ENCODE measurements at regions not wholly inside any gene's neighbourhood (a gene's known extent, or its start where the extent isn't known, plus 50 kb on each side); places are given as distances from the start of the nearest gene placed in this dataset.

- Histone ChIP-seq H3K4me3 (ENCODE audit: insufficient read depth, low read depth, low read length) (no peak overlapping the region), H3K9me3 (ENCODE audit: control insufficient read depth, low read length) (no peaks in the 10 kb centered on the region), H3K27ac (ENCODE audit: insufficient read depth, low read depth, low read length, poor library complexity, severe bottlenecking) (no peak overlapping the region), H3K4me1 (ENCODE audit: control insufficient read depth, insufficient read depth, low read length) (no peaks in the 10 kb centered on the region), H3K36me3 (ENCODE audit: control insufficient read depth, insufficient read depth, low read length) (no peaks in the 10 kb centered on the region), H3K27me3 (ENCODE audit: control insufficient read depth, insufficient read depth, low read length, poor library complexity, severe bottlenecking) (no peaks in the 10 kb centered on the region)
- WGBS, 2 experiments, result 90 to 100% methylated on average over 1 of the region's 1 CpG
Observed at GRCh38 chr2:162919111-162919510, 80.5 kb upstream of the KCNH7 start.

GRCh38 chr2:162917626-162918025, 79.1 kb upstream of the KCNH7 start:
- no peaks in the 10 kb centered on the region for H3K36me3 ChIP-seq (ENCODE audit: control insufficient read depth, insufficient read depth, low read length)
- 91% methylated on average over 3 of the region's 3 CpGs for WGBS, 2 experiments
- H3K27ac ChIP-seq (ENCODE audit: insufficient read depth, low read depth, low read length, poor library complexity, severe bottlenecking), result no peak overlapping the region
- no peaks in the 10 kb centered on the region for H3K27me3 ChIP-seq (ENCODE audit: control insufficient read depth, insufficient read depth, low read length, poor library complexity, severe bottlenecking)
- no peak overlapping the region for H3K4me3 ChIP-seq (ENCODE audit: insufficient read depth, low read depth, low read length)
- no peaks in the 10 kb centered on the region for H3K9me3 ChIP-seq (ENCODE audit: control insufficient read depth, low read length)
- no peaks in the 10 kb centered on the region for H3K4me1 ChIP-seq (ENCODE audit: control insufficient read depth, insufficient read depth, low read length)

GRCh38 chr2:162916286-162916801, 77.8 kb upstream of the KCNH7 start:
- Histone ChIP-seq H3K4me3 (ENCODE audit: insufficient read depth, low read depth, low read length) (no peak overlapping the region), H3K27me3 (ENCODE audit: control insufficient read depth, insufficient read depth, low read length, poor library complexity, severe bottlenecking) (no peaks in the 10 kb centered on the region), H3K4me1 (ENCODE audit: control insufficient read depth, insufficient read depth, low read length) (no peaks in the 10 kb centered on the region), H3K27ac (ENCODE audit: insufficient read depth, low read depth, low read length, poor library complexity, severe bottlenecking) (no peak overlapping the region), H3K36me3 (ENCODE audit: control insufficient read depth, insufficient read depth, low read length) (no peaks in the 10 kb centered on the region), H3K9me3 (ENCODE audit: control insufficient read depth, low read length) (no peaks in the 10 kb centered on the region)
- 94 to 96% methylated on average over 17 of the region's 17 CpGs for WGBS, 2 experiments

- H3K36me3 ChIP-seq (ENCODE audit: control insufficient read depth, insufficient read depth, low read length), result no peaks in the 10 kb centered on the region
- H3K4me1 ChIP-seq (ENCODE audit: control insufficient read depth, insufficient read depth, low read length), result no peaks in the 10 kb centered on the region
- H3K4me3 ChIP-seq (ENCODE audit: insufficient read depth, low read depth, low read length), result no peak overlapping the region
- WGBS, 2 experiments, result 96 to 97% methylated on average over 8 of the region's 8 CpGs
- no peak overlapping the region for H3K27ac ChIP-seq (ENCODE audit: insufficient read depth, low read depth, low read length, poor library complexity, severe bottlenecking)
- no peaks in the 10 kb centered on the region for H3K27me3 ChIP-seq (ENCODE audit: control insufficient read depth, insufficient read depth, low read length, poor library complexity, severe bottlenecking)
- no peaks in the 10 kb centered on the region for H3K9me3 ChIP-seq (ENCODE audit: control insufficient read depth, low read length)
Observed at GRCh38 chr2:162915858-162916257, 77.3 kb upstream of the KCNH7 start.

GRCh38 chr2:162914161-162914560, 75.6 kb upstream of the KCNH7 start:
- H3K36me3 ChIP-seq (ENCODE audit: control insufficient read depth, insufficient read depth, low read length), result no peaks in the 10 kb centered on the region
- no peak overlapping the region for H3K27ac ChIP-seq (ENCODE audit: insufficient read depth, low read depth, low read length, poor library complexity, severe bottlenecking)
- WGBS, 2 experiments, result 88 to 99% methylated on average over 2 of the region's 2 CpGs
- no peaks in the 10 kb centered on the region for H3K27me3 ChIP-seq (ENCODE audit: control insufficient read depth, insufficient read depth, low read length, poor library complexity, severe bottlenecking)
- no peak overlapping the region for H3K4me3 ChIP-seq (ENCODE audit: insufficient read depth, low read depth, low read length)
- H3K9me3 ChIP-seq (ENCODE audit: control insufficient read depth, low read length), result no peaks in the 10 kb centered on the region
- no peaks in the 10 kb centered on the region for H3K4me1 ChIP-seq (ENCODE audit: control insufficient read depth, insufficient read depth, low read length)

- Histone ChIP-seq H3K9me3 (ENCODE audit: control insufficient read depth, low read length) (no peaks in the 10 kb centered on the region), H3K4me1 (ENCODE audit: control insufficient read depth, insufficient read depth, low read length) (no peaks in the 10 kb centered on the region), H3K27me3 (ENCODE audit: control insufficient read depth, insufficient read depth, low read length, poor library complexity, severe bottlenecking) (no peaks in the 10 kb centered on the region), H3K27ac (ENCODE audit: insufficient read depth, low read depth, low read length, poor library complexity, severe bottlenecking) (no peak overlapping the region), H3K36me3 (ENCODE audit: control insufficient read depth, insufficient read depth, low read length) (no peaks in the 10 kb centered on the region), H3K4me3 (ENCODE audit: insufficient read depth, low read depth, low read length) (no peak overlapping the region)
- WGBS, 2 experiments, result 86 to 92% methylated on average over 2 of the region's 2 CpGs
Observed at GRCh38 chr2:162912787-162913186, 74.2 kb upstream of the KCNH7 start.

- Histone ChIP-seq H3K4me1 (ENCODE audit: control insufficient read depth, insufficient read depth, low read length) (no peaks in the 10 kb centered on the region), H3K27me3 (ENCODE audit: control insufficient read depth, insufficient read depth, low read length, poor library complexity, severe bottlenecking) (no peaks in the 10 kb centered on the region), H3K36me3 (ENCODE audit: control insufficient read depth, insufficient read depth, low read length) (no peaks in the 10 kb centered on the region), H3K27ac (ENCODE audit: insufficient read depth, low read depth, low read length, poor library complexity, severe bottlenecking) (no peak overlapping the region), H3K9me3 (ENCODE audit: control insufficient read depth, low read length) (no peaks in the 10 kb centered on the region), H3K4me3 (ENCODE audit: insufficient read depth, low read depth, low read length) (no peak overlapping the region)
- 70 to 76% methylated on average over 2 of the region's 2 CpGs for WGBS, 2 experiments
Observed at GRCh38 chr2:162908567-162908966, 70.0 kb upstream of the KCNH7 start.

- Histone ChIP-seq H3K27ac (ENCODE audit: insufficient read depth, low read depth, low read length, poor library complexity, severe bottlenecking) (no peak overlapping the region), H3K4me1 (ENCODE audit: control insufficient read depth, insufficient read depth, low read length) (no peaks in the 10 kb centered on the region), H3K4me3 (ENCODE audit: insufficient read depth, low read depth, low read length) (no peak overlapping the region), H3K9me3 (ENCODE audit: control insufficient read depth, low read length) (no peaks in the 10 kb centered on the region), H3K36me3 (ENCODE audit: control insufficient read depth, insufficient read depth, low read length) (no peaks in the 10 kb centered on the region), H3K27me3 (ENCODE audit: control insufficient read depth, insufficient read depth, low read length, poor library complexity, severe bottlenecking) (no peaks in the 10 kb centered on the region)
- 53 to 65% methylated on average over 3 to 4 of the region's 4 CpGs for WGBS, 2 experiments
Observed at GRCh38 chr2:162890690-162891311, 52.2 kb upstream of the KCNH7 start.

GRCh38 chr2:162888652-162889051, 50.1 kb upstream of the KCNH7 start:
- H3K36me3 ChIP-seq (ENCODE audit: control insufficient read depth, insufficient read depth, low read length), result no peaks in the 10 kb centered on the region
- 88 to 89% methylated on average over 3 of the region's 3 CpGs for WGBS, 2 experiments
- H3K9me3 ChIP-seq (ENCODE audit: control insufficient read depth, low read length), result no peaks in the 10 kb centered on the region
- no peak overlapping the region for H3K4me3 ChIP-seq (ENCODE audit: insufficient read depth, low read depth, low read length)
- H3K4me1 ChIP-seq (ENCODE audit: control insufficient read depth, insufficient read depth, low read length), result no peaks in the 10 kb centered on the region
- no peak overlapping the region for H3K27ac ChIP-seq (ENCODE audit: insufficient read depth, low read depth, low read length, poor library complexity, severe bottlenecking)
- H3K27me3 ChIP-seq (ENCODE audit: control insufficient read depth, insufficient read depth, low read length, poor library complexity, severe bottlenecking), result no peaks in the 10 kb centered on the region
